Osteoblast (primary cell): ENCODE measurements at regions not wholly inside any gene's neighbourhood (a gene's known extent, or its start where the extent isn't known, plus 50 kb on each side); places are given as distances from the start of the nearest gene placed in this dataset.

Source experiments
- DNase-seq: peaks from one replicate; pipeline ENCODE4 v3.0.0; 2011; ENCODE audit warnings: low spot score, mixed read lengths; ENCODE audit not compliant: insufficient read length; ENCODE audit errors: missing footprints
- H2AFZ ChIP-seq: 2 replicates; pipeline ENCODE4 v1.6.0; 2011; ENCODE audit warnings: mild to moderate bottlenecking, low read length
- H3K27ac ChIP-seq: 2 replicates; pipeline ENCODE4 v1.5.1; 2011; ENCODE audit warnings: mild to moderate bottlenecking, low read depth, low read length, moderate library complexity
- H3K27me3 ChIP-seq: 2 replicates; pipeline ENCODE4 v1.6.0; 2012; ENCODE audit warnings: mild to moderate bottlenecking, control low read depth, inconsistent platforms, low read length, moderate library complexity; ENCODE audit not compliant: insufficient read depth
- H3K36me3 ChIP-seq: 2 replicates; pipeline ENCODE4 v1.5.1; 2011; ENCODE audit warnings: mild to moderate bottlenecking, low read length, control low read depth, moderate library complexity; ENCODE audit not compliant: insufficient read depth
- H3K4me1 ChIP-seq: 2 replicates; pipeline ENCODE4 v1.5.1; 2011; ENCODE audit warnings: mild to moderate bottlenecking, low read length, control low read depth, moderate library complexity; ENCODE audit not compliant: insufficient read depth
- H3K4me2 ChIP-seq: 2 replicates; pipeline ENCODE4 v1.6.0; 2011; ENCODE audit warnings: mild to moderate bottlenecking, low read length; ENCODE audit not compliant: insufficient read depth
- H3K4me3 ChIP-seq: fragments of 200-600 bp; sonication (generic); 3 replicates; pipeline ENCODE4 v1.5.1; 2012; ENCODE audit warnings: mild to moderate bottlenecking, low read length, inconsistent platforms; ENCODE audit not compliant: insufficient read depth
- H3K79me2 ChIP-seq: 2 replicates; pipeline ENCODE4 v1.6.0; 2012; ENCODE audit warnings: mild to moderate bottlenecking, low read length, control low read depth, inconsistent platforms; ENCODE audit not compliant: insufficient read depth
- H3K9me3 ChIP-seq: 2 replicates; pipeline ENCODE4 v1.5.1; 2011; ENCODE audit warnings: low read depth, low read length, control low read depth
- H4K20me1 ChIP-seq: 2 replicates; pipeline ENCODE4 v1.6.0; 2012; ENCODE audit warnings: mild to moderate bottlenecking, low read length, control low read depth; ENCODE audit not compliant: insufficient read depth
- CTCF ChIP-seq: IDR thresholded peaks from 2 replicates; pipeline ENCODE4 v1.5.1; 2011; ENCODE audit warnings: mild to moderate bottlenecking, low read depth, low read length, moderate library complexity; ENCODE audit errors: extremely low read depth

GRCh38 chr12:60863421-60863820, 1267.6 kb downstream of the SLC16A7 start:
- H3K27me3 ChIP-seq = no peaks in the 10 kb centered on the region
- H4K20me1 ChIP-seq = no peaks in the 10 kb centered on the region
- no peak overlapping the region for H2AFZ ChIP-seq
- no peaks in the 10 kb centered on the region for H3K9me3 ChIP-seq
- no peak for TF ChIP-seq CTCF
- no peaks in the 10 kb centered on the region for H3K4me1 ChIP-seq
- no peak overlapping the region for H3K4me3 ChIP-seq
- H3K79me2 ChIP-seq = no peaks in the 10 kb centered on the region
- H3K27ac ChIP-seq = no peak overlapping the region
- H3K4me2 ChIP-seq = no peak overlapping the region
- H3K36me3 ChIP-seq = no peaks in the 10 kb centered on the region
- DNase-seq = no peak

GRCh38 chr12:60872219-60872618, 1276.4 kb downstream of the SLC16A7 start:
- Histone ChIP-seq H3K27me3 (no peaks in the 10 kb centered on the region), H3K4me2 (no peak overlapping the region), H3K36me3 (no peaks in the 10 kb centered on the region), H2AFZ (no peak overlapping the region), H3K79me2 (no peaks in the 10 kb centered on the region), H4K20me1 (no peaks in the 10 kb centered on the region), H3K4me1 (no peaks in the 10 kb centered on the region), H3K9me3 (no peaks in the 10 kb centered on the region), H3K27ac (no peak overlapping the region), H3K4me3 (no peak overlapping the region)
- no peak for TF ChIP-seq CTCF
- DNase-seq = no peak

GRCh38 chr12:60872850-60873713, 1277.3 kb downstream of the SLC16A7 start:
- Histone ChIP-seq H3K4me1 (no peaks in the 10 kb centered on the region), H3K4me3 (no peak overlapping the region), H2AFZ (no peak overlapping the region), H3K27ac (no peak overlapping the region), H3K36me3 (no peaks in the 10 kb centered on the region), H3K27me3 (no peaks in the 10 kb centered on the region), H4K20me1 (no peaks in the 10 kb centered on the region), H3K4me2 (no peak overlapping the region), H3K79me2 (no peaks in the 10 kb centered on the region), H3K9me3 (no peaks in the 10 kb centered on the region)
- DNase-seq = peak; percentile 39
- no peak for TF ChIP-seq CTCF

GRCh38 chr12:60874091-60874490, 1278.3 kb downstream of the SLC16A7 start:
- Histone ChIP-seq H3K36me3 (no peaks in the 10 kb centered on the region), H3K4me3 (no peak overlapping the region), H3K4me2 (no peak overlapping the region), H3K27me3 (no peaks in the 10 kb centered on the region), H3K27ac (no peak overlapping the region), H4K20me1 (no peaks in the 10 kb centered on the region), H2AFZ (no peak overlapping the region), H3K4me1 (no peaks in the 10 kb centered on the region), H3K9me3 (peaks cover 2% of the 10 kb centered on the region), H3K79me2 (no peaks in the 10 kb centered on the region)
- no peak for TF ChIP-seq CTCF
- DNase-seq = peak; percentile 17
